GM12872 (cell line): ENCODE measurements at regions not wholly inside any gene's neighbourhood (a gene's known extent, or its start where the extent isn't known, plus 50 kb on each side); places are given as distances from the start of the nearest gene placed in this dataset.

Experiments
- TF ChIP-seq, protein P1 (sequence below): IDR thresholded peaks from 3 replicates; pipeline ENCODE4 v1.5.1; 2011; ENCODE audit warnings: low read depth, mild to moderate bottlenecking, low read length, moderate library complexity; ENCODE audit not compliant: insufficient read depth

DNA sequence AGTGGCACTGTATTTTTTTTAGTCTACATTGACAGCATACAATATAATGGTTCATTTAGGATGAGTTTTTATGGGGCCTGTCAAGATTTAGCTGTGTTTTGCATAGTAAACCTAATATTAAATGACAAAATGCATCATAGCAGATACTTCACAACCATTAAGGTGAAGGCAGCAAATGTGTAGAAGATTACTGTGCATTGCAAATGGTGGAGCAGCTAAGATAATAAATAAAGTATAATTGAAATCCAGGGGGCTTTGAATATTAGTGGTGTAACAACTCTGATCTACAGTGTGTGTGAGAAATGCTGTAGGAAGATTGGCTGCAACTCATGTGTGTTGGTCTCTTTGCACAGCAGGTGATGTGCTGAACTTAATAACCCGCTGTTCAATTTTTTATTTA lies 801.9 kb upstream of the CITED2 start:
- TF ChIP-seq, protein P1, sequence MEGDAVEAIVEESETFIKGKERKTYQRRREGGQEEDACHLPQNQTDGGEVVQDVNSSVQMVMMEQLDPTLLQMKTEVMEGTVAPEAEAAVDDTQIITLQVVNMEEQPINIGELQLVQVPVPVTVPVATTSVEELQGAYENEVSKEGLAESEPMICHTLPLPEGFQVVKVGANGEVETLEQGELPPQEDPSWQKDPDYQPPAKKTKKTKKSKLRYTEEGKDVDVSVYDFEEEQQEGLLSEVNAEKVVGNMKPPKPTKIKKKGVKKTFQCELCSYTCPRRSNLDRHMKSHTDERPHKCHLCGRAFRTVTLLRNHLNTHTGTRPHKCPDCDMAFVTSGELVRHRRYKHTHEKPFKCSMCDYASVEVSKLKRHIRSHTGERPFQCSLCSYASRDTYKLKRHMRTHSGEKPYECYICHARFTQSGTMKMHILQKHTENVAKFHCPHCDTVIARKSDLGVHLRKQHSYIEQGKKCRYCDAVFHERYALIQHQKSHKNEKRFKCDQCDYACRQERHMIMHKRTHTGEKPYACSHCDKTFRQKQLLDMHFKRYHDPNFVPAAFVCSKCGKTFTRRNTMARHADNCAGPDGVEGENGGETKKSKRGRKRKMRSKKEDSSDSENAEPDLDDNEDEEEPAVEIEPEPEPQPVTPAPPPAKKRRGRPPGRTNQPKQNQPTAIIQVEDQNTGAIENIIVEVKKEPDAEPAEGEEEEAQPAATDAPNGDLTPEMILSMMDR = no peak

GRCh38 chr6:140175486-140175885 lies 801.0 kb upstream of the CITED2 start:
- TF ChIP-seq, protein P1 = no peak

GRCh38 chr6:140174524-140174923 lies 800.1 kb upstream of the CITED2 start:
- TF ChIP-seq, protein P1 = no peak

GRCh38 chr6:140168365-140168764 lies 793.9 kb upstream of the CITED2 start:
- TF ChIP-seq, protein P1 = no peak

- TF ChIP-seq, protein P1 = no peak
Measured at GRCh38 chr6:140160909-140161308, 786.5 kb upstream of the CITED2 start.

DNA sequence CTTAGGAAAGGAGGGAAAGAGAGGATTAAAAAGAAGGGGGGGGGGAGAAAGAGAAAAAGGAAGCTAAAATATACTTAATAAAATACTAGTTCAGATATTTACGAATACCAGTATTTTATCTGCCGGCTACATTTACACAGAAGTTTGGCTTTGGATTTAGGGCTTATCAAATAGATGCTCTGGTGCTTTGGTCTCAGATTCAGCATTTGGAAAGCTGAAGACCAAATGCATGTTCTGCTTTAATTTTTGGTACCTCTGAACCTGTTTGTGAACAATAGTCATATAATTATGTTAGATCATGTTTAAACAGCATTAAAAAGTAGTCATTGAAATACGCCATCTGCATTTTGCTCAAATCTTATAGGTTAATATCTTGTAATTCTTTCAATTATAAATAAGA lies 786.0 kb upstream of the CITED2 start:
- TF ChIP-seq, protein P1 = no peak

GRCh38 chr6:140156131-140156530 lies 781.7 kb upstream of the CITED2 start:
- TF ChIP-seq, protein P1 = no peak

- TF ChIP-seq, protein P1 = no peak
Measured at GRCh38 chr6:140155451-140156126, 781.1 kb upstream of the CITED2 start.
